GM18502 (cell line): ENCODE measurements at regions not wholly inside any gene's neighbourhood (a gene's known extent, or its start where the extent isn't known, plus 50 kb on each side); places are given as distances from the start of the nearest gene placed in this dataset.
A peak's percentile ranks its signal among the peaks of the same experiment; 100 is the strongest.
"Not testable (repeated sequence)": the region's sequence is repeated elsewhere in the genome, so short reads cannot be mapped to it uniquely, and the experiment has no call there.

ENCODE experiments used
- ATAC-seq: cut with Tn5 transposase; IDR thresholded peaks from one replicate; pipeline ENCODE4 v1.9.1; 2021; ENCODE audit warnings: mild to moderate bottlenecking; ENCODE audit not compliant: unreplicated experiment, poor library complexity

DNA sequence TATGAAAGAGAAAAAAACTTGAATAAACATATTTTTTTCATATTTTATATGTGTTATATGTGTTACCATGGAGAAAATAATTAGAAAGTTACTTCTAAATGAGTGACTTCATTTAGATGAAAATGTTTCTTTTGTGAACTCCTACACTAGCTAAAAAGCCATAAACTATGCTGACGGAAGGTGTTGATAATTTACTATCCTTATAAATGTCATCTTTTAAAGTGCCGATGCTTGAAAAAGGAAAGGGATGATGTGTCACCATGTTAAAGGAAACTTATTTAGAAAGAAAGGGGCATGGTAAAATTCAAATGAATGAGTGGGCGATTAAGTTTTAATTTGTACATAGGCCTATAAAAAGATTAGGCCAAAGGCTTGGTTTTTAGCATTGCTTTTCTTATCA is 133.8 kb downstream of the SPRY1 start:
- no peak for ATAC-seq

DNA sequence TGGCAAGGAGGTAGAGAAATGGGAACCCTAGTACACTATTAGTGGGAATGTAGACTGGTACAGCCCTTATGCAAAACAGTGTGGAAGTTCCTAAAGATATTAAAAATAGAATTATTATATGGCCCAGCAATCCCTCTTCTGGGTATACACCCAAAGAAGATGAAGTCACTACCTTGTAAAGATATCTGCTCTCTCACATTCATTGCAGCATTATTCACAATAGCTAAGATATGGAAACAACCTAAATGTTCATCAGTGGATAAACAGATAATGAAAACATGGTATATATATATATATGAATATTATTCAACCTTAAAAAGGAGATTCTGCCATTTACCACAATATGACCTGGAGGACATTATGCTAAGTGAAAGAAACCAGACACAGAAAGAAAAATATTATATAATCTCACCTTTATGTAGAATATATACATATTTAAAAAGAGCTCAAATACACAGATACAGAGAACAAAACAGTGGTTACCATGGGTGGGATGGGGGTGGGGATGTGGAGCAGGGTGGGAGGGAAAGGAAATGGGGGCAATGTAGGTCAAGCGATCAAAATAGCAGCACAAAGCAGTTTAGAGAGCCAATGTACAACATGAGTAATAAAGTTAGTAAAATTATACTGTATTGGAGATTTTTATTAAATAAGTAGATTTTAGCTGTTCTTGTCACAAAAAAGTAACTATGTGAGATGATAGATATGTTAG is 138.6 kb downstream of the SPRY1 start:
- no peak for ATAC-seq

DNA sequence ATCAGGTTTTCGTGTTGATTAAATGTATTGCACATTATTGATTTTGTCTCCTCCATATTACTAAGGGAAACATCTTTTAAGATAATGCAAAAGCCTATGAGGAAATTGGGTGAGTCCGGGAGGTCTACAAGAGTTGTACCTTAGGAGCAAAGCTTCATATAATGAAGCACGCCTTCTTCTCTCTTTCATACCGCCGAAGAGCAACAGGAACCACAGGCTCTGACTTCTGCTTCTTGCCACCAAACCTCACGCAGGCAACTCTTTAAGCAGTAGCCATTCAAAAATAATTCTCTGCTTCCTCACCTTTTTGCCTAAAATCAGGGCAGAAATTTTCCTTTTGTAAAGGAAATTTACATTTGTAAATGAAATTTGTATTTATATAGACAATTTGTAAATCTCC is 139.6 kb downstream of the SPRY1 start:
- peak; percentile 56 for ATAC-seq

DNA sequence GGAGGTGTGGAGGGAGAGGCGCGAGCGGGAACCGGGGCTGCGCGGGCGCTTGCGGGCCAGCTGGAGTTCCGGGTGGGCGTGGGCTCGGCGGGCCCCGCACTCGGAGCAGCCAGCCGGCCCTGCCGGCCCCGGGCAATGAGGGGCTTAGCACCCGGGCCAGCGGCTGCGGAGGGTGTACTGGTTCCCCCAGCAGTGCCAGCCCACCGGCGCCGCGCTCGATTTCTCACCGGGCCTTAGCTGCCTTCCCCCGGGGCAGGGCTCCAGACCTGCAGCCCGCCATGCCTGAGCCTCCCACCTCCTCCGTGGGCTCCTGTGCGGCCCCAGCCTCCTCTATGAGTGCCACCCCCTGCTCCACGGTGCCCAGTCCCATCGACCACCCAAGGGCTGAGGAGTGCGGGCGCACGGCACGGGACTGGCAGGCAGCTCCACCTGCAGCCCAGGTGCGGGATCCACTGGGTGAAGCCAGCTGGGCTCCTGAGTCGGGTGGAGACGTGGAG is 141.4 kb downstream of the SPRY1 start:
- not testable (repeated sequence) for ATAC-seq

DNA sequence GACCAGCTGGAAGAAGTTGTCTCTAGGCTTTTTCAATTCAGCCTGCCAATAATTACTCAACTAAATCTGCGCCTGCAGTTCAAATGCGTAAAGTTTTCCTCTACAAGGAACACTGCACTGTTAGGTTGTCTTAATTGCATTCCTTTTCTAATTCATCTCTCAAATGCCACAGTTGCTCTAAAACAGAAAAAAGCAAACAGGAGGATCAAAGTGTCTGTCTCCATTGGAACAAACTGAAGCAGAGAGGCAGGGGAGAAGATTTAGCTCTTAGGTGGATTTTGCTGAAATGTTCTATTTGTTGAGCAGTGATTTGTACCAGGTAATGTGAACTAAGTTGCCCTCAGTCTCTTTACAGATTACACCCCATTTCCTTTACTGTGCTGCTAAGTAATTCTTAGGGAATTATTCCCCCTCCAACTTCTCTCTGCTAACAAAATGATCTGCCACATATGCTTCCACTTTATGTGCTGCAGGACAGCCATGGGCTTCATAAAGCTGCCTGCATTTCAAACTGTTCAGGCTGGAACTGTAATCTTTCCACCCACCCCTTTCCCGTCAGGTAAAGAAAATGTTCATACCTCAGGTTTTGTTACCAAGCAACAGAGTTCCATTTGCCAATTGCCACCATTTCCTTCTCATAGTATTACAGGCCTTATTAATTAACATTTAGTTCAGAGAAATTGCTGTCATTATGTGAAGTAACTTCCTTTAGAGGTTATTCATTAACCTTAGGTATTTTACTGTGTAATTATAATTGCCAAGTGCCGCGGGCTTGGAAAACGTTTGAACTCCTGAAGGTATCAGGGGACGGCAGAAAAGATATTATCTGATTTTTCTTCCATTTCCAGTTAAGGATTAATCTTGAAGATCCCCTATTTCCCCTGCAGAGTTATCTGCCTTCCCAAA is 149.3 kb downstream of the SPRY1 start:
- ATAC-seq: no peak

DNA sequence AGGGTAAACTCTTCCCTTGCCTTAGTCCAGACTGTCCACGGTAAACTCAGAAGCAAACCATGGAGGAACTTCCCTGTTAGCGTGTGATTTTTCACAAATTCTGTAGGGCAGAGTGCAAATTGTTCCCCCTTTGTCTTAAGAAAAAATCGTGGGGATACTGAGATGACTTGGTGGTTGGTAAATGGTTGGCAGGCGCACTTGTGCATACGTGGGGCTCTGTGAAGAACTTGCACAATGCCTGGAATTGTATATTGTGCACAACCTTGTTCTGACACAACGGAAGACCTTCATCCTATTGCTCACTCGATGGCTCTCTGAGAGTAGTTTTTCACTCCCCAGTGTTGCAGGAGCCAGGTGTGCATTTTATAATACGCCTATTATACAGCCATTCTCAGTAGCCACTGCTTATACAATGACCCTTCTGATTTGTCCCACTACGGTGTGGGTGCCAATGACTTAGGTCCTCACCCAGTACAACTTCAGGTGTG is 150.0 kb downstream of the SPRY1 start:
- no peak for ATAC-seq

DNA sequence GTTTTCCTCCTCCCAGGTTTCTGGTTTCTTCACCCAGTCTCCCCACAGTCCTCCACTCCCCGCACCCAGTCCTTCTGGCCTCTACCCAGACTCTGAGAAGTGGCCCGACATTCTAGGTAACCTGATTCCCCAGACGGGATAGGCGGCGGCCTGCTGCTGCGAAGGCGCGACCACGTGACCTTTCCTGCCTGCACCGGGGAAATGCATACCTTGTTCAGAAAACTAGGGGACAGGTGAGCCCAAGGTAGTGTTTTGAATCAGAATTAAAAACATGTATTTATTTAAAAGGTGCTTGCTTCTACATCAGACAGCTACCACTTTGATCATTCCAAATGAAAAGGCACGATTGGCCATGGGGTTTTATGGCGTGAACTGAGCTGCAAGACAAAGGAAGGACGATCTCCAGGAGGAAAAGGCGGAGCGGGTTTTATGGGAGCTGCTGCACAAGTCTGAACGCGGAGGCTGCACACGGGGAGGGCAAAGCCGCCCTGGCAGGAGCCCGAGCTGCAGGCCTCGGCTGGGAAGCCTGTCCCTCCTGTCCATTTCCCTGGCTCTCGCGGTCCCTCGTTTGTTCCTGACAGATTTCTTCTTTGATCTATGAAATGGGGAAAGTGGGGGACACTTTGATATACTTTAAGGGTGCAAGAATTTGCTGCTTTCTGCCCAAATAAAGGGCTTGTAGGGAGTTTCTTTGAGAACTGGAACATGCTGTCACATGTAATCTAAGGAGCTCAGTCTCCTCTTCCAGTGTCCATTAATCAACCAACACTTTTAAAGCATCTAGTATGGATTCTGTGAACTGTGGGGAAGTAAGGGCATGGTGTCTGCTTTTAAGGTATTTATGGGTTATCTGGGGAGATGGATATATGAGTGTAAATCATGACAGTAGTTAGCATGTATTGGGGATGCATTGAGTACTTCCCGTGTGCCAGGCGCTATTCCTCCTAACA is 150.9 kb downstream of the SPRY1 start:
- no peak for ATAC-seq

DNA sequence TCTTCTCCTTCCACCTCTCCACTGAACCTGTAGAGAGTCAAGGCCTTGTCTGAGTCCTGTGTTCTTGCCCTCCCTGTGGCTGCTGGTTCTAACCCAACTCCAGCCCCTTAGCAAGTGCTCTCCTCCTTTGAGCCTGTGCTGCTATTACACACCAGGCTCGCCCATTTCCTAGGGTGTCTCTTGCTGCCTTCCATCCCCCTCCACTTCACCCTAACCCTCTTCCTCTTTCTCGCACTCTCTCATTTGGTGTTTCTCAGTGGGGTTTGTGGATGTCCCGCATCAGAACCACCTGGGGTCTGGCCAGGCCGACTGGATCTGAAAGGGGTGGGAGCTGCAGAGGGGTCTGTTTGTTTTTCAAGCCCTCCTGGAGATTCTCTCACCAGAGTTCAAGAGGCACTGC is 156.7 kb downstream of the SPRY1 start:
- no peak for ATAC-seq

DNA sequence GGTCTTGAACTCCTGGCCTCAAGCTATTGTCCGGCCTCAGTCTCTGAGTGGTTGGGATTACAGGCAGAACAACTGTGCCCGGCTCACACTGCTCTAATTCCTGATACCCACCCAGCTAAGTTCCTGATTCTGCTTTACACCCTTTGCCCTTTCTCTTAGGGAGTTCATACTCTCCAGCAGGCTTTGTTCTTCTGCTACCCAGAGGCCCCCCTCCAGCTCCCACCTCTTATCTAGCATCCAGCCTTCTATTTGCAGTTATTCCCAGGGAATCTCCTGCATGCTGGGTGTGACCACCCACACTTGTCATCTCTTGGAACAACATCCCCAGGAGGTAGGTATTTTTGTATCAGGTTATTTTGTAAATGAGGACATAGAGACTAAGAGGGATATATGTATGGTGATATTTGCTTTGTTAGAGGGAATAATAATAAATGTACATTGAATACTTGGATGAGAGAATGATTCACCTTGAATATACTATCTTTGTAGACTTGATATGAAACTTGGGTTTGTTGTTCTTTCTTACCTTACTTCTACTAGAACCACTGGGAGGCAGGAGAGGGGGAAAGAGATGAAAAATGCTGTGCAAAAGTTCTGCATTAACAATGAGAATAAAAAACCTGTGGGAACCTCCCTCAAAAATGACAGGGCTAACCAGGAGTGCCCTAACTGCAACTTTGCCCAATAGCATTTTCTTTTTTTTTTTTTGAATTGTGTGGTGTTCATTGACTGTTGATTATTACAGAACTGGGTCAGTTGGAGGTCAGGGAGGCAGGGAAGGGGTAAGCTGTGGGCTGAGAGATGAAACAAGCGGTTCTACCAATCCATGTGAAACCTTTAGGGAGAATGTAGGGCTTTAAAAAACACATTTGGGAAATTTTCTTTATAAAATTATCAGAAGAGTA is 157.4 kb downstream of the SPRY1 start:
- ATAC-seq: no peak

DNA sequence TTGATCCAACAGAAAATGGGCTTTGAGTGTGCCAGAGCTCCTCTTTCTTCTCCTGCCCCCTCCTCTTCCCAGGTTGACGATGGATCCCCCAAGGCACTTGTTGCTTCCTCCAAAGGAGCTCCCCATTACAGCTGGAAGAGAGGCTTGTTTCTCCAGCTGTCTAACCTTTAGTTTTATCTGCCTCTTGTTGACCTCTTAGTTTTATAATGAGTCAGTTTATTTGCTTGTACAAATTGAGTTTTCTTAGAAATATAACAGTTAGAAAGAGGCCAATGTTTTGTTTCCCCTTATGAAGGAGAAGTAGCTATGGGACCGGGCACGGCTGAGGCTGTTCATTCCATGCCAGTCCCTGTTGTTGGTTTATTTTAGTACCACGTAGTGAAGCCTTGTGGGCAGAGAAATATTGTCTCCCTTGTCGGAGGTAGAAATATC is 158.2 kb downstream of the SPRY1 start:
- no peak for ATAC-seq

DNA sequence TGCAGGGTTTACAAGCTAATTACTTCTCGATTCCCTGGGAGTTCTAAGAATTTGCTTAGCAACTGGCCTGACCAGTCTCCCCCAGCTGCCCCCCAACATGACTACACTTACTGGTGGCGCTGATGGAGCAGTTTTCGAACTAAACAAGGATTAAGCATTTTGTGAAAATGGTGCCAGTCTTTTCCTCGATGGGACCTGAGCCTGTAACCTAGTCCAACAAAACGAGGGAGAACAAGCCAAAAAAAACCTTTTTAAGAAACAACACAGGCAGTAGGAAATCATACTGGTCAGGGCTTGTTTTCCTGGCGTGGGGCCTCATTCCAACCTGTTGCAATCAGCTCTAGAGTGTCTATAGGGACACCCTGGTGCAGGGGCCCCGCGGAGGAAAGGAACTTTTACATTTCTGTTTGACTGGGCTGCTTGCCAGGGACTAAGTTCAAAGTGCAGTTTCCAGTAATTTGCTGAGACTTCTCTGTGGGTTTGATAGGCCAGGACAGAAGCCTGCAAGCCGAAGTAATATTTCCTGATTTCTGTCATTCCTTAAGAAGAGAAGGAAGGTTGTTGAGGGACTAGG is 158.7 kb downstream of the SPRY1 start:
- no peak for ATAC-seq

DNA sequence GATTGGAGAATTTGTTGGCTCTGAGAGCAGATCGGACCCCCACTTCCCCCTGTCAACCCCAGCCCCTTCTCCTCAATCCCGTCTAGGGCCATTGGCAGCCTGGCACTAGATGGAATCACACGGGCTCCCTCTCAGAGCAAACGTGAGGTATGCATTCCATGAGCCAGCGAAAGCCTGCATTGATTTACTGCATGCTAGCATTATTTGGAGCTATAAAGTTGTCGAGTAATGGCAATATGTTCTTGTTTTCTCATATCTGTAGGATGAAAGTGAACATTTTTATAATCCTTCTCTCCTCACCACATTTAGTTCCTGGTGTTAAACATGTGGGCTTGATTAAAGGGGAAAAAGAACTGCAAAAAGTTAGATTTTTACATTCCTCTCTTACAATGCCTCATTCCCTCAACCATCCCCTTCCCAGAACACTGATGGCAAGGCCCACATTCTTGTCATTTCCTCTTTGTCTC is 159.2 kb downstream of the SPRY1 start:
- ATAC-seq: no peak

DNA sequence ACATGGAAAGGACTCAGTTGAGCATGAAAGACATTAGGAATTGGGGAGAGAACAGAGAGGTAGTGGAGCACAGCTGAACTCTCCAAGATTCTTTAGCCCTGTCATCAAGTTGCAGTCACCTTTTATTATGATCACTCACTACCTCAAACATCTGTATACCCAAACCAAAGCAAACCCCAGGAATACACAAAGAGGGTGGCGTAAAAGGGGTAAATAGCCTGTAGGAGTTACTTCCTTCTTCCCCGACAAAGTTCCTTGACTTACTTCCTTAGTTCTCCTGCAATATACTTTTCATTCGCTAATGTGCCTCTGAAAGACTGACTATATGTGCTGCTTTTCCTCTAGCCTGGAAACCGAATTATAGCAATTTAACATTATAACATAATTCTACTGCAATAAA is 159.9 kb downstream of the SPRY1 start:
- ATAC-seq: no peak

DNA sequence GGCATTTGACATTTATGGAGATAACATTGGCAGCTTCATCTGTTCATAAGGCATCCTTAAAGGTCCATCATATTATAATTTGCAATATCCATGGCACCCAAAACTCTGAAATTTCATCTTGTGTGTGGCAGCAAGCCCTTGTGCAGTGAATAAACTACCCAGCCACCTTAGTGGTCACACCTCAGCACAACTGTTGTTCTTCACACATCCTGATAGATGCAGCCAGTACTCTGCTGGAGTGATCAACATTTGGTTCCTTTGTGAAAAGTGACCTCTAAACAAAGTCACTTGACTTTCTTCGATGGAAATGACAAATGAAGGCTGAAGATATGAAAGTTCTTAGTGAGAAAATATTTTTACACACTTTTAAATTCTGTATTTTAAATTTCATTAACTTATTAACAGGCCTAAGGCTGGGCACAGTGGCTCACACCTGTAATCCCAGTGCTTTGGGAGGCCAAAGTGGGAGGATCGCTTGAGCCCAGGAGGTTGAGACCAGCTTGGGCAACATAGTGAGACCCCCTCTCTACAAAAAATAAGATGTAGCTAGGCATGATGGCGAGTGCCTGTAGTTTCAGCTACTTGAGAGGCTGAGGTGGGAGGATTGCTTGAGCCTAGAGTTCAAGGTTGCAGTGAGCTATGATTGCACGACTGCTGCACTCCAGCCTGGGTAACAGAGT is 161.4 kb downstream of the SPRY1 start:
- no peak for ATAC-seq

DNA sequence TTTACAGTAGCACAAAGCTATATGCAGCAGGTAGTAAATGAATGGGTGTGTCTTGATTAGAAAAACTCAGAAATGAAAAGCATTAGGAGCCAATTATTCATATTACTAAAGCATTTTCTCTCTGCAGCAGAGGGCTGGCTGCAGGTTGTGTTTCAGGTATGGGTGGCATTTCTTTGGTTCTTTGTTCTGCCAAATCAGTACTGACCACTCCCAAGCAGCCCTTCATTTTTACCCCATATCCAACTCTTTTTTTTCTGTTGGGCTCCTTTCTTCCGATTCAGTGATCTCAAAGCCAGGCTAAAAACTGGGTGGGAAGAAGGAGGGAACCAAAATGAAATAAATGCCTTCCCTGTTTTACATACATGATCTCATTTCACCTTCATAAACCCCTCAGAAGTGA is 162.3 kb downstream of the SPRY1 start:
- ATAC-seq: no peak

DNA sequence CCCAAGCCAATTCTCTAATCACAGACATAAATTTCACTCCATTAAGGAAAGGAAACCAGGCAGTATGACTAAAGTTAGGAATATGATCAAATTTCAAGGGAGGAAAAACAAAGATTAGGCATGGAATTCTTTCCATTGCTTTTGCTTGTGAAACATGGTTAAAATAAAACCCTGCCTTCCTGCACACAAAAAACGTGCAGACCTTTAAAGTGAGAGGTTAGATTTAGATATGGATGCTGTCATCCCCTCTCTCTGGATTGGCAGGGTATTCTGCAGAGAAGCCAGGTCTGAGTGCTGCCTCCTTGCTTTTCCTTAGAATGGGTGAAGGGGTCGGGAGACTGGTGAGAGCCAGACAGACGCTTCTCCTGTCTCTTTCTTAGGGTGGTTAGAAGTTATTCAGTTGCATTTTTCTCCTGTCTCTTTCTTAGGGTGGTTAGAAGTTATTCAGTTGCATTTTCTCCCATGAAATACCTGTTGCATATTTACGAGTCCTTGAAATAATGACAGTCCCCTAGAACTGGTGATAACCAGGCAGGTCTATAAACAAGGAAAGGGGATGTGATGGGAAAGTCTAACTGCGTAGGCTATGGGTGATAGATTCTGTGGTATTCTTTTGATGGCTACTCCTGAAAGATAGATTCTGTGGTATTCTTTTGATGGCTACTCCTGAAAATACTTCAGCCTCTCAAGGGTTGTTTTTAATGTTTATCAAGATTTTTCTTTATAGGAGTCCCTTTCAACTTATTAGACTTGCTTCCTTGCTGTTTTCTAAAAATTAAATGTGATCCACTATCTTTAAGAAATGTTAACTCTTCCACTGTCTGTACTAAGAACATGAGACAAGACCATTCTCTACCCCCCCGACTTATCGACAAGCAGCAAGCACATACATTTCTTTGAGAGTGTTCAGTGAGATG is 163.6 kb downstream of the SPRY1 start:
- ATAC-seq: no peak

DNA sequence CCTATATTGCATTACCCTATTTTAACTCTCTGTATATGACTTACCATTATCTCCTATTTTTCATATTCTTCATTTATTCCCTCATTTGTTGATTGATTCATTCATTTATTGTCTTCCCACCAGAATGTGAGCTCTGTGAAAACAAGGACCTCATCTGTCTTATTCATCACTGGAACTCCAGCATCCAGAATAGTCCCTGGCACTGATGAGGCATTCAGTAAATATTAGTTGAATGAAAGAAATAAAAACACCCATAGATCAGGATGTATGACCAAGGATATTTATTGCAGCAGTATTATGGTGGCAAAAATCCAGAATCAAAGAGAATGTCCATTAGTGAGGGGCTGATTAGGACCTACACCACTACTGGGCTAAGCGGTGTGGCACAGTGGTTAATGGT is 164.9 kb downstream of the SPRY1 start:
- ATAC-seq: no peak
